BJ (cell line): ENCODE measurements at regions not wholly inside any gene's neighbourhood (a gene's known extent, or its start where the extent isn't known, plus 50 kb on each side); places are given as distances from the start of the nearest gene placed in this dataset.

Experiments
- CTCF ChIA-PET: fragments of 350-600 bp; formaldehyde crosslinking; extraction: SDS; loops from one replicate; lab custom pipeline; 2021; ENCODE audit warnings: antibody characterized with exemption, inconsistent platforms; lab: Yijun Ruan, JAX
- POLR2A ChIA-PET: fragments of 300-600 bp; sonication (Branson Sonifier 250); formaldehyde crosslinking; extraction: SDS; loops from one replicate; lab custom pipeline; 2021; ENCODE audit warnings: antibody characterized with exemption; lab: Charles Lee
- DNase-seq: peaks from one replicate; pipeline ENCODE4 v3.0.0-alpha.2; 2011; ENCODE audit warnings: low read depth
- H3K27me3 ChIP-seq: 2 replicates; pipeline ENCODE4 v1.6.0; 2011; ENCODE audit warnings: low read length; ENCODE audit not compliant: control insufficient read depth, insufficient read depth
- H3K36me3 ChIP-seq: 2 replicates; pipeline ENCODE4 v1.5.1; 2011; ENCODE audit warnings: low read length; ENCODE audit not compliant: control insufficient read depth, insufficient read depth
- H3K4me3 ChIP-seq: 2 replicates; pipeline ENCODE4 v1.5.1; 2011; ENCODE audit warnings: low read depth, mild to moderate bottlenecking, control low read depth, low read length
- CTCF ChIP-seq: IDR thresholded peaks from 2 replicates; pipeline ENCODE4 v1.5.1; 2011; ENCODE audit warnings: low read depth, mild to moderate bottlenecking, control low read depth, inconsistent platforms, low read length, moderate library complexity; ENCODE audit not compliant: insufficient read depth

GRCh38 chr2:172334988-172335387 lies 92.4 kb upstream of the ITGA6 start:
- TF ChIP-seq CTCF: no peak
- POLR2A ChIA-PET: no interaction called here
- Histone ChIP-seq H3K4me3 (no peak overlapping the region), H3K36me3 (no peaks in the 10 kb centered on the region), H3K27me3 (no peaks in the 10 kb centered on the region)
- DNase-seq: no peak
- CTCF ChIA-PET: interaction anchor here (0.6 kb wide), 1 partner anchor 115 kb away, joined by 3 read pairs; no protein-coding TSS in a partner anchor

GRCh38 chr2:172335736-172336135 lies 91.7 kb upstream of the ITGA6 start:
- DNase-seq: no peak
- POLR2A ChIA-PET: no interaction called here
- TF ChIP-seq CTCF: no peak
- CTCF ChIA-PET: interaction anchor here (0.6 kb wide), 1 partner anchor 205 kb away, joined by 3 read pairs; no protein-coding TSS in a partner anchor
- Histone ChIP-seq H3K4me3 (no peak overlapping the region), H3K36me3 (no peaks in the 10 kb centered on the region), H3K27me3 (no peaks in the 10 kb centered on the region)

GRCh38 chr2:172336681-172337080 lies 90.7 kb upstream of the ITGA6 start:
- Histone ChIP-seq H3K4me3 (no peak overlapping the region), H3K27me3 (no peaks in the 10 kb centered on the region), H3K36me3 (no peaks in the 10 kb centered on the region)
- POLR2A ChIA-PET: no interaction called here
- TF ChIP-seq CTCF: no peak
- DNase-seq: no peak
- CTCF ChIA-PET: no interaction called here

GRCh38 chr2:172339371-172340010 lies 87.9 kb upstream of the ITGA6 start:
- Histone ChIP-seq H3K27me3 (no peaks in the 10 kb centered on the region), H3K4me3 (no peak overlapping the region), H3K36me3 (no peaks in the 10 kb centered on the region)
- ChIA-PET POLR2A (no interaction called here), CTCF (interaction anchor here (0.6 to 2.4 kb wide), 2 partner anchors 122 to 311 kb away, joined by 3 to 8 read pairs; no protein-coding TSS in a partner anchor)
- DNase-seq: no peak
- no peak for TF ChIP-seq CTCF

- DNase-seq: no peak
- Histone ChIP-seq H3K27me3 (no peaks in the 10 kb centered on the region), H3K36me3 (no peaks in the 10 kb centered on the region), H3K4me3 (no peak overlapping the region)
- POLR2A ChIA-PET: no interaction called here
- no peak for TF ChIP-seq CTCF
- CTCF ChIA-PET: interaction anchor here (2.4 kb wide), 1 partner anchor 121 kb away, joined by 8 read pairs; no protein-coding TSS in a partner anchor
Observed at GRCh38 chr2:172340394-172340793, 87.0 kb upstream of the ITGA6 start.
